Thymus (tissue), 11 donors: ENCODE measurements at regions not wholly inside any gene's neighbourhood (a gene's known extent, or its start where the extent isn't known, plus 50 kb on each side); places are given as distances from the start of the nearest gene placed in this dataset.
"Not testable (repeated sequence)": the region's sequence is repeated elsewhere in the genome, so short reads cannot be mapped to it uniquely, and the experiment has no call there.

Experiments used
- DNase-seq, 9 donors: peaks; one replicate each; pipeline ENCODE4 v3.0.0-alpha.2; 2013; ENCODE audit warnings: low spot score in 9 of 9, low read depth in 6 of 9, missing footprints in 1 of 9
- H3K27ac ChIP-seq, 2 donors: one replicate each; pipeline ENCODE4 v1.5.1; 2013; ENCODE audit warnings: control low read depth in 1 of 2, low read depth in 1 of 2, low read length in 1 of 2, mild to moderate bottlenecking in 1 of 2, moderate library complexity in 1 of 2
- H3K27me3 ChIP-seq, 2 donors: one replicate each; pipeline ENCODE4 v1.5.1; 2013; ENCODE audit warnings: low read length in 1 of 2; ENCODE audit not compliant: control insufficient read depth in 2 of 2, insufficient read depth in 1 of 2
- H3K36me3 ChIP-seq, 2 donors: one replicate each; pipeline ENCODE4 v1.5.1; 2013; ENCODE audit warnings: low read length in 1 of 2, mild to moderate bottlenecking in 1 of 2, moderate library complexity in 1 of 2; ENCODE audit not compliant: control insufficient read depth in 2 of 2, insufficient read depth in 2 of 2
- H3K4me1 ChIP-seq, 2 donors: one replicate each; pipeline ENCODE4 v1.5.1; 2013; ENCODE audit warnings: low read length in 2 of 2; ENCODE audit not compliant: control insufficient read depth in 2 of 2, insufficient read depth in 2 of 2
- H3K4me3 ChIP-seq, 2 donors: one replicate each; pipeline ENCODE4 v1.5.1; 2013; ENCODE audit warnings: low read length in 2 of 2, control low read depth in 1 of 2, mild to moderate bottlenecking in 1 of 2
- H3K9me3 ChIP-seq, 2 donors: one replicate each; pipeline ENCODE4 v1.5.1; 2013; ENCODE audit warnings: low read length in 1 of 2, mild to moderate bottlenecking in 1 of 2; ENCODE audit not compliant: control insufficient read depth in 2 of 2, insufficient read depth in 1 of 2
- WGBS: extraction: QIAGEN DNeasy Blood & Tissue Kit; methylation state at CpG from one replicate; pipeline ENCODE4 v1.1.7; 2013; 5-methylcytosine and 5-hydroxymethylcytosine counted together
- donor health status: healthy.

DNA sequence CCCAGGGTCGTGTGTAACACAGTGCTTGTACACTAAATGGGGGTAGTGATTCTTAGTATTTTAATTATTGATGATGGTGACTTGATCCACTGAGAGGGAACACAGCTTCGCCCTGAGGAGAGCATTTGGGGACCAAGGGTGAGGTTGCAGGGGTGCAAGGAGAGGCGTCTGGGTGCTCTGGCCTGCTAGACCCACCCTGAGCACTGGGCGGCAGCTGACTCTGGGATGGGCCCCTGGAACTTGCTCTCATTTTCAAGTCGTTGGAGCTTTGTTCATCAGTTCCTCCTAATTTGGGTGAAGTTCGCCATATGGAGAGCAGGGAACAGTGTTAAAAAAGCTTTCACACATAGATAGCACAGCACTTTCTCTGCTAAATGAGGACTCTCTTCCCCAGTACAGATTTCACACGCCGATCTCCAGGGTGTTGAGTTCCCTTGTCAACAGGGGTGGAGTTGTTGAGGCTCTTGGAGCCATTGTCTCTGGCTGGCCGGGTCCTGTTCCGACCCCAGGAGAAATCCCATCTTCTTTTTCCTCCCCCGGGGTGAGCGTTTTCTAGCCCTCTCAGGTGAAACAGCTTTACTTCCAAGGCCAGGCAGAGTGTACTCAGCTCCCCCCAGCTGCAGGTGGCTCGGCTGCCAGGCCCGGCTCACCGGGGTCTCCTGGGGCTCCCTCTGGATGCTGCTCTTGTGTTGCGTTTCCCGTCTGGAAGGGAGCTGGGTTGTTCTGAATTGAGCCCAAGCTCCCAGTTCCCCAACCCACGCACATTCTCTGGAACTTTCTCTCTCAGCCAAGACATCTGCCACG, 367.4 kb downstream of the RPS6KC1 start:
- DNase-seq = no peak

DNA sequence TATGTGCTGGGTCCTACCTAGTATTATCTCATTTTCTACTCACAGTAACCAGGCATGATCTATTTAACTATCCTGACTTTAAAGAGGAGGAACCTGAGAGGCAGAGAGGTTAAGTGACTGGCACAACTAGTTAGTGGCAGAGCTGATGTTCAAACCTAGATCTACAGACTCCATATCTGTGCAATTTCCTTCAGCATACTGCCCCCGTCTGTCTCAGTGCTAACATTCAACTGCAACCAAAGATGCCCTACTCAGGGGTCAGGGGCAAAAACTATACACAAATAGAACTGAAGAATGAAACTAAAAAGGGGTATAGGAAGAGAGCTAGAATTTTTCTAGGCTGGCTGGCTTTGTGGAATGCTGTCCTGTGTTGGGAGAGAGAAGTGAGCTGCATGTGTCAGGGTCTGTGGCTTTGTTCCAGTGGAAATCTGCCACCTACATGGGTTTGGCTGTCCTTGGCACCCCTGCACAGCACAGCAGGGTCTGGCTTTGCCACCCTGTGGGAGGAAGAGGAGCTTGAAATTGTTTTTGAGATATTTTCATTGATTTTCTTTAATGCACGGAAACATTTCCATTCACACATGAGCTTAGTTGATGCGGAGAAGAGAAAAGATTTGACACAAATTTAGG, 368.5 kb downstream of the RPS6KC1 start:
- Histone ChIP-seq H3K4me1 (no peaks in the 10 kb centered on the region), H3K4me3 (no peak overlapping the region), H3K9me3 (no peaks in the 10 kb centered on the region), H3K36me3 (no peaks in the 10 kb centered on the region), H3K27me3 (no peaks in the 10 kb centered on the region), H3K27ac (no peak overlapping the region)
- no peak for DNase-seq
- 90% methylated on average over 3 of the region's 3 CpGs for WGBS

More for the DNA sequence above, 367.4 kb downstream of the RPS6KC1 start:
- no peak overlapping the region for H3K27ac ChIP-seq
- no peak overlapping the region for H3K4me3 ChIP-seq
- no peaks in the 10 kb centered on the region for H3K9me3 ChIP-seq
- H3K4me1 ChIP-seq = no peaks in the 10 kb centered on the region
- WGBS = 76% methylated on average over 19 of the region's 19 CpGs
- H3K36me3 ChIP-seq = no peaks in the 10 kb centered on the region
- H3K27me3 ChIP-seq = no peaks in the 10 kb centered on the region

DNA sequence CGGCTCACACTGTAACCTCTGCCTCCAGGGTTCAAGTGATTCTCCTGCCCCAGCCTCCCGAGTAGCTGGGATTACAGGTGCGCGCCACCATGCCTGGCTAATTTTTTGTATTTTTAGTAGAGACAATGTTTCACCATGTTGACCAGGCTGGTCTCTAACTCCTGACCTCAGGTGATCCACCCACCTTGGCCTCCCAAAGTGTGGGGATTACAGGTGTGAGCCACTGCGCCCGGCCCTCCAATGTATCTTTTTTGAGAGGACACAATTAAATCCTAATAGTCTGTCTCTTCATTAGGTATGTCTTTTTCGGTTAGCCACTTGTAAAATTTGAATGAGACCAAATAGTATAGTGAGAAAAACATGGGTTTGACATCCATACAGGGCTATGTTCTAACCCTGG, 370.1 kb downstream of the RPS6KC1 start:
- DNase-seq, H3K9me3 ChIP-seq, H3K4me3 ChIP-seq, H3K27ac ChIP-seq, H3K4me1 ChIP-seq, H3K27me3 ChIP-seq, H3K36me3 ChIP-seq: not testable (repeated sequence)
- WGBS = 95% methylated on average over 7 of the region's 7 CpGs

DNA sequence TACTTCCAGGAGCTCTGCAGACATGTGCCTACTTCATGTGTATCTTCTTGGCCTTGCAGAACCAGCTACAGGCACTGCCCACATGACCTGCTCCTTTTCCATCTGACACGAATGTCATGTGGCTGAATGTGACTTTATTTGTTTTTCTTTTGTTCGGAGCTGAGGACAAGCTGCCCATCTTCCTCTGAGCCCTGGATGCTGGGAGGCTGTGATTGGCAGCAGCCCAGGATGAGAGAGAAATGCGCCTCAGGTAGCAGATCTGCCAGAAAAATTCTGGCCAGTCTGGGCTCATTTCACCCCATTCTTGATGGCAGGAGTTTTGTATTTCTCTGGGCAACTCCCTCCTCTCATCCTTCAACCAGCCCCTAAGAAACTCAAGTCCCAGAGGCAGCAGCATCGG, 372.0 kb downstream of the RPS6KC1 start:
- 73% methylated on average over 4 of the region's 4 CpGs for WGBS
- Histone ChIP-seq H3K9me3 (no peaks in the 10 kb centered on the region), H3K27me3 (no peaks in the 10 kb centered on the region), H3K27ac (no peak overlapping the region), H3K4me3 (no peak overlapping the region), H3K36me3 (no peaks in the 10 kb centered on the region), H3K4me1 (no peaks in the 10 kb centered on the region)
- no peak for DNase-seq

DNA sequence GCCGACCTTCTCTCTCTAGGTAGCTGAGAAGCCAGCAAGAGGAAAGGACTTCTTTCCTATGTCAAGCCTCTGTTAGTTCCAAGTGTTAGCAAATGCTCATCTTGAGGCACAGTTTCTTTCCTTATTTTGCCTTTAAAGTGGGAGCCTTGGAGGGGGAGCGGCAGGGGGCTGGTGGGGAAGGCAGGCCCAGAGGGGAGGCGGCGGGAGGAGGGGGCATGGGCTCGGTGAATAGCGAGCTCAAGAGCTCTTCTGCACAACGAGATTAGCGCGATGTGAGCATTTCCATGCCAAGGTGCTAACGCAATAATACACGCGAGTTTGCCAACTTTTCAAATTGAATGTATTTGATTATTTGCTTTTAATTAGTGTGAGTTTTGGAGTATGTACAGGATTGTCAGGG, 372.6 kb downstream of the RPS6KC1 start:
- Histone ChIP-seq H3K4me1 (no peaks in the 10 kb centered on the region), H3K27me3 (no peaks in the 10 kb centered on the region), H3K4me3 (no peak overlapping the region), H3K27ac (no peak overlapping the region), H3K36me3 (no peaks in the 10 kb centered on the region), H3K9me3 (no peaks in the 10 kb centered on the region)
- no peak for DNase-seq
- 79% methylated on average over 12 of the region's 12 CpGs for WGBS

DNA sequence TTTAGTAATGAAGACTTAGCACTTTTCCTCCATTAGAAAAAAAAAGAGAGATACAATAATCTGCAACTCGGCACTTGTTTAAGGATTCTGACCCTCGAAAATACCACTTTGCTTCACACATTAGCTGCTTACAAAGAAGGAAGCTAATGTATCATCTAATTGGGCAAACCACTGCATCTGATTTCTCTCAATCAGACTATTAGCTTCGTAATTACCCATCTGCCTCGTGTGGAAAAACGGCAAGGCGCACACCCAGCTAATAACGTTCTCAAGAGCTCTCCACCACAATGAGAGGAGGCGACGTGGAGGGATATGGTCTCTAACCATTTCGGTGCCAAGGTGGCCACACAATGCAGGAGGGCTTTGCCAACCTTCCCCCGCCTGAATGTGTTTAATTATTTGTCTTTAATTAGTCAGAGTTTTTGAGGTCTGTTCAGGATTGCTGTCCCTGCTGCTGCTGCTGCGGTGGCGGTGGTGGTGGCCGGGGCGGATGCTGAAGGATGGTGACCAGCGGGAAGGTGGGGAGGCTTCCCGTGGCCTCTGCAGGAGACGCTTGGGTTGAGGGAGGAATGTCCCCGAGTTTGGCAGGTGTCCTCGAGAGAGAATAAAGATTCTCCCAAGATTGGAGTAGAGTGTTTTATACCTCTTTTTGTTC, 374.5 kb downstream of the RPS6KC1 start:
- Histone ChIP-seq H3K4me1 (no peaks in the 10 kb centered on the region), H3K36me3 (no peaks in the 10 kb centered on the region), H3K27me3 (no peaks in the 10 kb centered on the region), H3K9me3 (no peaks in the 10 kb centered on the region), H3K4me3 (no peak overlapping the region), H3K27ac (no peak overlapping the region)
- no peak for DNase-seq
- 95% methylated on average over 20 of the region's 20 CpGs for WGBS

DNA sequence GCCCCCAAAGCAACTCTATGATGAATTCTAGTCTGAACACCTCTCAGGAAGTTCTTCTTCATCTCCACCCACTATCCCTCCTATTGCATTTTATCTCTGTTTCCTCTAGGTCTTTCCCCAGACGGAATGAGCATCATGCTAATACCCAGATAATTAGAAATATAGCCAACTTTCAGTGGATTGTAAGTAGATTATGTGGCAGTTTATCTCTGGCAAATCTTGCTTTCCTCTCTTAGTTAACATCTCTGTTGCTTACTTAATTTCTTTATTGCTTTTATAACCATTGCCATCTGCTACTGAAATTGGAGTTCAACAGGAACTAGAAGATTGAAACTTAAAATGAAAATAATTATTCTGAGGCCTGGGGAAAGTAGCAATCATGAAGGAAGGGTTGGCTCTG, 378.6 kb downstream of the RPS6KC1 start:
- Histone ChIP-seq H3K9me3 (no peaks in the 10 kb centered on the region), H3K36me3 (no peaks in the 10 kb centered on the region), H3K4me3 (no peak overlapping the region), H3K27me3 (no peaks in the 10 kb centered on the region), H3K4me1 (no peaks in the 10 kb centered on the region), H3K27ac (no peak overlapping the region)
- no peak for DNase-seq
- WGBS = 82% methylated on average over 1 of the region's 1 CpG

DNA sequence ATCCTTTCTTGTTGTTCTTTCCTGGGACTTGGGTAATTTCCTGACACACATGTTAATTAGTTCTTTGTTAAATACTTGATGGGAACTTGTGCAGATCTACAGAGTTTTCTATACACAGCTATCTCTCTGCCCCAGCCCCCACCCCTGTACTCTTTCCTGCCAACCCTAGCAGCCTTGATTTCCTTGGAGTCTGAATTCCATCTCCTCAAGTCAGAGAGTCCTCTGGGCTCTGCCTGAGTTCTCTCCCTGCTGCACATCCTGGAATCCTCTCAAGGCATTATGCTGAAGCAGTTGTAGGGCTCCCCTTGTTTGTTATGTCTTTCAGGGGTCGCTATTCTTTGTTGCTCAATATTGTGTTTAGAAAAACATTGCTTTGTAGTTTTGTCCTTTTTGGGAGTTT, 384.7 kb downstream of the RPS6KC1 start:
- Histone ChIP-seq H3K4me3 (no peak overlapping the region), H3K27ac (no peak overlapping the region), H3K9me3 (no peaks in the 10 kb centered on the region), H3K4me1 (no peaks in the 10 kb centered on the region), H3K27me3 (no peaks in the 10 kb centered on the region), H3K36me3 (no peaks in the 10 kb centered on the region)
- WGBS = 46% methylated on average over 1 of the region's 1 CpG
- no peak for DNase-seq

DNA sequence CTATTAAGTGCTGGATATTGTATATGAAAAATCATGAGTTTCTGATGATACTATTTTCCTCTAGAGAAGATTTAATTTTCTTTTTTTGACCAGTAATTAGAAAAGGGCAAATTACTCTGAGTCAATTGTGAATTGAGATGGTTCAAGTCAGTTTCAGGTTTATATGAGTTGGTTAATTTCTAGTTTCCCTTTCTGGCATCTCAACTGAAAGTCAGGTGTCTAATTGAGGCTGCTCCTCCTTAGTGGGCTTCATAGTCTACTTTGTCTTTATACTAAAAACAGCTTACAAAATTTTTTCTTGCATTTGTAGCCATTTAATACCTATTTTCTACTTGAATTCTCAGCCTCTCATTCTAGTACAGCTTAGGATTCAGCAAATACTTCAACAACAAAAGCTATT, 387.3 kb downstream of the RPS6KC1 start:
- Histone ChIP-seq H3K27me3 (no peaks in the 10 kb centered on the region), H3K36me3 (no peaks in the 10 kb centered on the region), H3K27ac (no peak overlapping the region), H3K4me3 (no peak overlapping the region), H3K4me1 (no peaks in the 10 kb centered on the region), H3K9me3 (no peaks in the 10 kb centered on the region)
- no peak for DNase-seq
